D721Med (cell line): ENCODE measurements at regions not wholly inside any gene's neighbourhood (a gene's known extent, or its start where the extent isn't known, plus 50 kb on each side); places are given as distances from the start of the nearest gene placed in this dataset.

Experiments used
- DNase-seq: peaks from one replicate; pipeline ENCODE4 v3.0.0; 2011; ENCODE audit warnings: low spot score; ENCODE audit not compliant: insufficient read length
- FAIRE-seq: peaks from 2 replicates; lab custom pipeline; 2011; peaks lifted over from hg19 to GRCh38; lab: Jason Lieb, UNC
- TF ChIP-seq, protein P1 (sequence below): IDR thresholded peaks from 2 replicates; pipeline ENCODE4 v1.5.1; 2012; ENCODE audit warnings: mild to moderate bottlenecking, control low read depth; ENCODE audit not compliant: insufficient read depth; ENCODE audit errors: missing control alignments

DNA sequence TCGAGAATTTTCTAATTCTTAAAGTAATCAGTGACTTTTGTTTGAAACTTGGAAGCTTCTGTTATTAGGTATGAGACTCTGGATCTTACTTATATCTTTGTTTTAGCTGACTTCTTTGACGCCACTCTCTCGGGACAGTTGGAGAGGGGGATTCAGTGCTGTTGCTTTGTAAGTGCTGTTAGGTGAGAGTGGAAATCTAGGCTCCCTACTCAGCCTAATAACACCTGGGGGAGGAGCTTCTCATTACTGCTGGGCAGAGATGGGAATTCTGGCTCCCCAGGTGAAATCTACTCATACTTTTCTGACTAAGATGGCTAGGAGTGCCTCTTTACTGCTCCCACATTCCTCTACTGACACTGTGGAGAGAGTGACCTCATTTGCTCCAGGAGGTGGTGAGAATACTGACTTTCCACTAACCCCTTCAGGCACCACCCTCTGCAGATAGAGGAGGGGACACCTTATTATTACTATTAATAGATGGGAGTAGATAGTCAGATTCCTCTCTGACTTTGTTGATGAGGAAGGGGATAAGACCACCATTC is 324.9 kb upstream of the SPRY2 start:
- FAIRE-seq, result no peak
- TF ChIP-seq, protein P1, sequence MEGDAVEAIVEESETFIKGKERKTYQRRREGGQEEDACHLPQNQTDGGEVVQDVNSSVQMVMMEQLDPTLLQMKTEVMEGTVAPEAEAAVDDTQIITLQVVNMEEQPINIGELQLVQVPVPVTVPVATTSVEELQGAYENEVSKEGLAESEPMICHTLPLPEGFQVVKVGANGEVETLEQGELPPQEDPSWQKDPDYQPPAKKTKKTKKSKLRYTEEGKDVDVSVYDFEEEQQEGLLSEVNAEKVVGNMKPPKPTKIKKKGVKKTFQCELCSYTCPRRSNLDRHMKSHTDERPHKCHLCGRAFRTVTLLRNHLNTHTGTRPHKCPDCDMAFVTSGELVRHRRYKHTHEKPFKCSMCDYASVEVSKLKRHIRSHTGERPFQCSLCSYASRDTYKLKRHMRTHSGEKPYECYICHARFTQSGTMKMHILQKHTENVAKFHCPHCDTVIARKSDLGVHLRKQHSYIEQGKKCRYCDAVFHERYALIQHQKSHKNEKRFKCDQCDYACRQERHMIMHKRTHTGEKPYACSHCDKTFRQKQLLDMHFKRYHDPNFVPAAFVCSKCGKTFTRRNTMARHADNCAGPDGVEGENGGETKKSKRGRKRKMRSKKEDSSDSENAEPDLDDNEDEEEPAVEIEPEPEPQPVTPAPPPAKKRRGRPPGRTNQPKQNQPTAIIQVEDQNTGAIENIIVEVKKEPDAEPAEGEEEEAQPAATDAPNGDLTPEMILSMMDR, result no peak

DNA sequence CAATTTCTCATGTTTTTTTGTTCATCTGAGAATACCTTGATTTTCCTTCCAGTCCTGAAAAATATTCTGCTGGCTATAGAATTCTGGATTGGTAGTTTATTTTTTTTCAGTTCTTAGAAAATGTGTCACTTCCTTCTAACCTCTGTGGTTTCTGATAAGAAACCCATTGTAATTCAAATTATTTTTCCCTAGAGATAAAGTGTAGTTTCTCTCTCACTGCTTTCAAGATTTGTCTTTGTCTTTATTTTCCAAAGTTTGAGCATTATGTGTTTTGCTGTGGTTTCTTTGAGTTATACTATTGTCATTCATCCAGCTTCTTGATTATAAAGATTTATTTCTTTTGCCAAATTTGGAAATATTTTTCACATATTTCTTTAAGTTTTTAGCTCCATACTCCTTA is 324.0 kb upstream of the SPRY2 start:
- TF ChIP-seq, protein P1, result no peak
- no peak for FAIRE-seq
- DNase-seq, result no peak

More for the DNA sequence above, 324.9 kb upstream of the SPRY2 start:
- DNase-seq, result no peak

DNA sequence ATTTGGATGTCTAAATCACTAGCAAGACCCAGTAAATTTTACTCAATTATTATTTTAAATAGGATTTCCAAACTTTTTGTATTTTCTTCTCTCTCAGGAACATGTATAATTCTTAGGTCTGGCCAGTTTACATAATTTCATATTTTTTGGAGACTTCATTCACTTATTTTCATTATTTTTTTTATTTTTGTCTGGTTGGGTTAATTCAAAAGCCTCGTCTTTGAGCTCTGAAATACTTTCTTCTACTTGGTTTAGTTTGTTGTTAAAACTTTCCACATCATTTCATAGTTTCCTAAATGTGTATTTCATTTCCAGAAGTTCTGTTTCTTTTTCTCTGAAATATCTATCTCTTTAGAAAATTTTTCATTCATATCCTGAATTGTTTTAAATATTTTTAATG is 322.9 kb upstream of the SPRY2 start:
- TF ChIP-seq, protein P1, result no peak
- no peak for DNase-seq
- FAIRE-seq, result no peak

DNA sequence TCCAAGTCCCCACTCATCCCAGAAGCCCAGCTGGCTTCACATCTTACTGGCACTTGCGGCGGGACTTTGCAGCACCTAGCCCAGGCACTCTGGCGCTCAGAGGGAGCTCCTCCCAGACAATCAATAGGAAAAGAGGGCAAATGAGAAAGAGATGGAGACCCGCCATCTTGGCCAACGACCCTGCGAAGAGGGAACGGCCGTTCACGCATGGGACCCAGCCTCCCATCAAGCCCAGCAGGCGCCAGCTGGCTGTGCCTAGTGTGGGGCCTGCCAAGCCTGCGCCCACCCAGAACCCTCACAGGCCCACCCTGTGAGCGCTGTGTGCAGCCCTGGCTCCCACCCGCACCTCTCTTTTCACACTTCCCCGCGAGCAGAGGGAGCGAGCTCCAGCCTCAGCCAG is 317.8 kb upstream of the SPRY2 start:
- FAIRE-seq, result no peak

DNA sequence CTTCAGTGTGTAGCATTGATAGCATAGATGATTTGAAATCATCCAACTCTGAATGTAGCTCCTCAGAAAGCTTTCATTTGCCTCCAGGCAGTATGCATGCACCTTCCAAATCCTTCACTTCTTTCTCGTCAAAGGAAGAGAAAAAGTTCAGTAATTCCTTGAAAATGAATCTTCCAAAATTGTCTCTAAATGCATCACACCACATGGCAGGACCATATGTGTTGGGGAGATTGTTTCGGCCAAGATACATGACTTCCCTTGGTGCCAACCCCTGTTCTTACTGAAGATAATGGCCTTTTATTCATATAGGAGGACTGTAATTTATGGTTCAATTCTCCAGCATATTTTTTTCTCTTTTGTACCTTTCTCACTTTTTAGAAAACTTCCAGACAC is 315.6 kb upstream of the SPRY2 start:
- no peak for DNase-seq
- FAIRE-seq, result no peak
- TF ChIP-seq, protein P1, result no peak

More for the DNA sequence above, 317.8 kb upstream of the SPRY2 start:
- TF ChIP-seq, protein P1, result no peak
- no peak for DNase-seq

DNA sequence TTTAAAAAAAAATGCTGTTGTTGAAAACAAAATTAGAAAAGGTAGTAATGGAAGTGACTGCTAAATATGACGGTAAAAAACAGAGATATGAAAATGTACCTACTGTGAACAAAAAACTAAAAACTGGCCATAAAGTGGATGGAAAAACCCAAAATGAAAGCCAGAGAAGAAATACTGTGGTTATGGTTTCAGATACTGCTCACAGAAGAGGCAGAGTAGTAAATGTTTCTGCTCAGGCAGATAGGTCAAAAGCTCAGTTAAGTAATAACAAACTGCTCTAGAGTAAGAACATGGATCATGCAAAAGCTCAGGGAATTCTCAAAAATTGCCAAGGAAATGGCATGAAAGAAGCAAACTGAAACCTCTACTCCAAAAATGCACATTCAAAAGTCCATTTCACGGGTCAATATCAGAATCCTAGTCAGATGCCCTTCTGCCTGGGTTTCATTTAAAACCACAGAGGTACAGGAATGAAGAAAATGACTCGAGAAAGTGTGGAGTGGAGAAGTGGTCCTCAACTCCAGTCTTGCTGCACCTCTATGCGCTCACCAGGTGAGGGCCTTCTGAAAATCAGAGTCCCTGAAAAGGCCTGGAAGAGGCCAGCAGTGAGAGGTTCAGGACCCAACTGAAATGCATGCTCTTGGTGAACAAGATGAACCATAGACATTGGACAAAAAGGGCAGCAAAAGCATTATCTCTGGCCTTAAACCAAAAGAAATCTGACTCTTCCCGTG is 315.0 kb upstream of the SPRY2 start:
- TF ChIP-seq, protein P1, result no peak
- FAIRE-seq, result no peak
- no peak for DNase-seq

DNA sequence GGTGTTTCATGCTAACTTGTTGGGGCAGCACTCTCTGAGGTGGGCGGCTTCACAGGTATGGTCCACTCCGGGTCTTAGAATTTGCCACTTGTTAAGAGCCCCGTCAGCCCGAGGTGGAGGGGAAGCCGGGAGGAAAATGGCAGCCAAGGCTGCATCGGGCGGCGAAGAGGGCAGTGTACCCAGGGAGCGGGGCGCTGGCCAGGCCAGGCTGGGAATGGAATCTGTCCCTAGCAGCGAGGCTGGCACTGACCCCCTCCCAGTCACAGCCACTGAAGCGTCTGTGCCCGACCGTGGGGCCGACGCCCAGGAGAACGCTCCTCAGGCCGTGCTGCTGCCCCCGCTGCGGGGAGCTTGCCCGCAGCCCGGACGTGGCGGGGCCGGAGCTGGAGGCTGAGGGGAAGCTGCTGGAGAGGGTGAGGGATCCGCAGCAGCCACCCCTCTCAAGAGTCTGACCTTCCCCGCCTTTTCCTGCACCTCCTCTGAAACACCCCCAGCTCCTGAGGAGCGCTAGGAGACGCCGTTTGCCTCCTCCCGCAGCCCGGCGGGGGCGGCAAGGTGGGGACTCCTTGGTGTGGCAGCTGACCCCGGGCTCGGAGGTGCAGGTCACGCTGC is 313.8 kb upstream of the SPRY2 start:
- no peak for DNase-seq
- TF ChIP-seq, protein P1, result no peak
- FAIRE-seq, result no peak
